Loucy (cell line): ENCODE measurements at regions not wholly inside any gene's neighbourhood (a gene's known extent, or its start where the extent isn't known, plus 50 kb on each side); places are given as distances from the start of the nearest gene placed in this dataset.

Experiments used
- H2AFZ ChIP-seq: fragments of 200-600 bp; sonication (generic); 2 replicates; pipeline ENCODE4 v1.6.0; 2016; ENCODE audit warnings: antibody characterized with exemption, mild to moderate bottlenecking, low read length, moderate library complexity
- H3F3A ChIP-seq: fragments of 200-600 bp; 2 replicates; pipeline ENCODE4 v1.6.0; 2016; ENCODE audit warnings: antibody characterized with exemption, low read depth, mild to moderate bottlenecking
- H3K27me3 ChIP-seq: fragments of 200-600 bp; sonication (generic); 2 replicates; pipeline ENCODE4 v1.6.1; 2014; ENCODE audit warnings: low read length, mild to moderate bottlenecking; ENCODE audit not compliant: insufficient read depth, poor library complexity, severe bottlenecking
- H3K36me3 ChIP-seq: fragments of 200-600 bp; sonication (generic); 2 replicates; pipeline ENCODE4 v1.6.1; 2016; ENCODE audit warnings: low read length; ENCODE audit not compliant: insufficient read depth
- H3K4me1 ChIP-seq: fragments of 200-600 bp; sonication (generic); 2 replicates; pipeline ENCODE4 v1.5.1; 2014; ENCODE audit warnings: low read length, mild to moderate bottlenecking; ENCODE audit not compliant: insufficient read depth, poor library complexity, severe bottlenecking
- H3K4me2 ChIP-seq: fragments of 200-600 bp; sonication (generic); 2 replicates; pipeline ENCODE4 v1.6.0; 2014; ENCODE audit warnings: antibody characterized with exemption, low read length, low read depth, mild to moderate bottlenecking; ENCODE audit not compliant: poor library complexity, severe bottlenecking
- H3K4me3 ChIP-seq: fragments of 200-600 bp; sonication (generic); 2 replicates; pipeline ENCODE4 v1.5.1; 2014; ENCODE audit warnings: low read length, mild to moderate bottlenecking, mixed read lengths; ENCODE audit not compliant: poor library complexity, severe bottlenecking
- H3K79me2 ChIP-seq: fragments of 200-600 bp; sonication (generic); 2 replicates; pipeline ENCODE4 v1.6.1; 2014; ENCODE audit warnings: low read length; ENCODE audit not compliant: insufficient read depth
- H3K9ac ChIP-seq: fragments of 200-600 bp; sonication (generic); 2 replicates; pipeline ENCODE4 v1.6.0; 2014; ENCODE audit warnings: mild to moderate bottlenecking, low read depth, low read length, moderate library complexity; ENCODE audit not compliant: poor library complexity, severe bottlenecking
- H3K9me2 ChIP-seq: fragments of 200-600 bp; sonication (generic); replicated peaks from 2 replicates; pipeline ENCODE4 v1.6.1; 2016; ENCODE audit warnings: low read depth, low read length, mixed read lengths
- H3K9me3 ChIP-seq: fragments of 200-600 bp; sonication (generic); 2 replicates; pipeline ENCODE4 v1.6.1; 2014; ENCODE audit warnings: mild to moderate bottlenecking, antibody characterized with exemption, low read length, low read depth; ENCODE audit not compliant: insufficient read depth
- H4K20me1 ChIP-seq: fragments of 200-600 bp; sonication (generic); 2 replicates; pipeline ENCODE4 v1.6.0; 2014; ENCODE audit warnings: antibody characterized with exemption, low read length, mild to moderate bottlenecking; ENCODE audit not compliant: insufficient read depth, poor library complexity, severe bottlenecking
- CTCF ChIP-seq: fragments of 200-600 bp; sonication (generic); conservative IDR thresholded peaks from 2 replicates; pipeline ENCODE4 v1.5.1; 2014; ENCODE audit warnings: mild to moderate bottlenecking, antibody characterized with exemption, low read length
- EZH2phosphoT487 ChIP-seq: fragments of 200-600 bp; IDR thresholded peaks from 2 replicates; pipeline ENCODE4 v1.6.1; 2018; ENCODE audit warnings: antibody characterized with exemption, mild to moderate bottlenecking, moderate library complexity, borderline replicate concordance

DNA sequence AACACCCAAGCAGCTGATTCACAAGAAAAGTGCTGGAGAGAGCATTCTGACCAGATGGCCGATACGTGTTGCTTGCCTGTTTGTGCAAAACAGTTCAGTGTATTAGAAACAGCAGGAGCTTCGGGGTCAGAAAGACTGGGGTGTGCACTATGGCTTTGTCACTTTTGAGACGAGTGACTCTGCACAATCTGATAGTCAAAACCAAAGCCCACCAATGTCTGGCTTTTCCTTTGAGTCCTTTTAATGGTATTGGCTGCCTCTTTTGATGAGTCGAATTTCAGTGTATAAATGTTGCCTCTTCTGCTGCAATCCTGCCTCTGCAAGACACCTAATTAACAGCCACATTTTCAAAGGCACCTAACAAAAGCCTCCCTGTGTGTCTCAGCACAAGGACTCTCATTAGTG is 444.6 kb downstream of the AJAP1 start:
- no peaks in the 10 kb centered on the region for H3K79me2 ChIP-seq
- no peak overlapping the region for H3K9ac ChIP-seq
- H2AFZ ChIP-seq: no peak overlapping the region
- H3K9me3 ChIP-seq: no peaks in the 10 kb centered on the region; the same call in 1 of the 2 replicates
- no peak for TF ChIP-seq EZH2phosphoT487
- TF ChIP-seq CTCF: no peak
- H3K4me3 ChIP-seq: no peak overlapping the region
- no peaks in the 10 kb centered on the region for H3K36me3 ChIP-seq
- H3K4me2 ChIP-seq: no peak overlapping the region
- no peaks in the 10 kb centered on the region for H3F3A ChIP-seq
- no peaks in the 10 kb centered on the region for H3K4me1 ChIP-seq
- H3K27me3 ChIP-seq: no peaks in the 10 kb centered on the region
- H4K20me1 ChIP-seq: no peaks in the 10 kb centered on the region
- no peaks in the 10 kb centered on the region for H3K9me2 ChIP-seq

DNA sequence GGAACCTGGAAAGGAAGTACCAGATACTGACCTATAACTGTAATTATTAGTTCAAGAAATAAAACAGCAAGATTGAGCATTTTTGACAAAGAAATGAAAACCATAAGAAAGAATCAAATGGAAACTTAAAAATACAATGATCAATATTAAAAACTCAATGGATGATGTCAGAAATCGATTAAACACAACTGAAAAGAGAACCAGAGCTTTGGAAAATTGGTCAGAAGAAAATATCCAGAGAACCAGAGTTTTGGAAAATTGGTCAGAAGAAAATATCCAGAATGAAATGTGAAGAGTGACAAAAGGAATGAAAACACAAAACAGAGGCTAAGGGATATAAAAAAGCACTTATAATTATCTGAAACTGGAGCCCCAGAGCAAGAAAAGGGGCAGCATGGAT is 438.6 kb downstream of the AJAP1 start:
- Histone ChIP-seq H3K27me3 (no peaks in the 10 kb centered on the region), H2AFZ (no peak overlapping the region), H3K9me3 (peaks cover 14% of the 10 kb centered on the region; the same call in 1 of the 2 replicates), H3K4me1 (no peaks in the 10 kb centered on the region), H3K4me3 (no peak overlapping the region), H3K9ac (no peak overlapping the region), H3K79me2 (no peaks in the 10 kb centered on the region), H3K4me2 (no peak overlapping the region), H3K36me3 (no peaks in the 10 kb centered on the region), H3K9me2 (no peaks in the 10 kb centered on the region), H3F3A (no peaks in the 10 kb centered on the region), H4K20me1 (no peaks in the 10 kb centered on the region)
- TF ChIP-seq EZH2phosphoT487 (no peak), CTCF (no peak)

DNA sequence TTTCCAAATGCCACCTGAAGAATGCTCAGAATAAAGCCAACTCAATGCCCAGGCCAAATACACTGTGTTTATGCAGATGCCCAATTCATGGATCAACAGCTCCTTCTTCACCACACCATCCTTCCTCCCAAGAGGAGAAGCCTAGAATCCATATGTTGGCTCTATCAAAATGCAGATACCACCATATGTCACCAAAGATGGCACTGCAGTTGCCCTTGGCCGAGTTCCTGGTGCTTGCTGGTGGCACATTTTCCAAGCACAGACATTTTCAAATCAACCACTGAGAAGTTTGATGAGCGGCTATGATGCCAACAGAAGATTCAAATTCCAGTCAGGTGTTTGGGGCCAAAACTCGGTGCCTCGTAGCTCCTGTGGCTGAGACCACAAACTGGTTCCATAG is 430.3 kb downstream of the AJAP1 start:
- no peak for TF ChIP-seq EZH2phosphoT487
- TF ChIP-seq CTCF: no peak
- H3F3A ChIP-seq: no peaks in the 10 kb centered on the region
- H3K79me2 ChIP-seq: no peaks in the 10 kb centered on the region
- no peaks in the 10 kb centered on the region for H4K20me1 ChIP-seq
- H3K9ac ChIP-seq: no peak overlapping the region
- H3K9me3 ChIP-seq: 0 out of 2 replicates have a peak, but pooled peaks cover 7% of the 10 kb centered on the region
- H2AFZ ChIP-seq: no peak overlapping the region
- no peaks in the 10 kb centered on the region for H3K27me3 ChIP-seq
- H3K4me3 ChIP-seq: no peak overlapping the region
- H3K4me2 ChIP-seq: no peak overlapping the region
- no peaks in the 10 kb centered on the region for H3K36me3 ChIP-seq
- H3K4me1 ChIP-seq: no peaks in the 10 kb centered on the region
- no peaks in the 10 kb centered on the region for H3K9me2 ChIP-seq
